PC-9 (cell line): ENCODE measurements at regions not wholly inside any gene's neighbourhood (a gene's known extent, or its start where the extent isn't known, plus 50 kb on each side); places are given as distances from the start of the nearest gene placed in this dataset.

Source experiments
- BruUV-seq: library from RNA; stranded (reverse); fragments of 400-500 nt; replicated peaks from 2 replicates; lab custom pipeline; 2021; lab: Mats Ljungman, UMichigan
- CTCF ChIA-PET: fragments of 300-600 bp; sonication (Branson Sonifier 250); formaldehyde crosslinking; loops from one replicate; lab custom pipeline; 2022; ENCODE audit warnings: antibody characterized with exemption; lab: Charles Lee
- POLR2A ChIA-PET: fragments of 300-600 bp; sonication (Branson Sonifier 250); formaldehyde crosslinking; loops from one replicate; lab custom pipeline; 2022; ENCODE audit warnings: antibody characterized with exemption; ENCODE audit not compliant: unreplicated experiment; lab: Charles Lee
- DNase-seq, 2 experiments: peaks; one replicate each; pipeline versions ENCODE4 v3.0.0 to v3.0.0-alpha.2; 2015 to 2022; ENCODE audit warnings: mixed read lengths in 1 of 2
- H2AFZ ChIP-seq: fragments of 200-600 bp; sonication (generic); 2 replicates; pipeline ENCODE4 v1.8.1; 2017; ENCODE audit warnings: antibody characterized with exemption
- H3F3A ChIP-seq: fragments of 200-600 bp; sonication (generic); 2 replicates; pipeline ENCODE4 v1.8.1; 2017; ENCODE audit warnings: antibody characterized with exemption, mild to moderate bottlenecking, low read depth; ENCODE audit not compliant: insufficient read depth
- H3K27ac ChIP-seq: fragments of 200-600 bp; sonication (generic); 2 replicates; pipeline ENCODE4 v1.6.1; 2016; ENCODE audit warnings: mixed run types
- H3K27me3 ChIP-seq: fragments of 200-600 bp; sonication (generic); 2 replicates; pipeline ENCODE4 v1.6.1; 2016; ENCODE audit warnings: low read depth, mixed run types; ENCODE audit not compliant: insufficient read depth
- H3K36me3 ChIP-seq: fragments of 200-600 bp; sonication (generic); 2 replicates; pipeline ENCODE4 v1.6.1; 2016; ENCODE audit warnings: low read depth, mixed run types
- H3K4me1 ChIP-seq: fragments of 200-600 bp; sonication (generic); replicated peaks from 2 replicates; pipeline ENCODE4 v1.6.1; 2016; ENCODE audit warnings: mixed run types; ENCODE audit not compliant: insufficient read depth
- H3K4me2 ChIP-seq: fragments of 200-600 bp; sonication (generic); 2 replicates; pipeline ENCODE4 v1.6.1; 2017; ENCODE audit warnings: mixed run types
- H3K4me3 ChIP-seq: fragments of 200-600 bp; sonication (generic); 2 replicates; pipeline ENCODE4 v1.6.1; 2016; ENCODE audit warnings: mixed run types
- H3K79me2 ChIP-seq: fragments of 200-600 bp; sonication (generic); 2 replicates; pipeline ENCODE4 v1.6.1; 2017; ENCODE audit warnings: low read depth, mixed run types
- H3K9me2 ChIP-seq: fragments of 200-600 bp; sonication (generic); 2 replicates; pipeline ENCODE4 v1.8.1; 2017; ENCODE audit warnings: mild to moderate bottlenecking; ENCODE audit not compliant: insufficient read depth
- H3K9me3 ChIP-seq: fragments of 200-600 bp; sonication (generic); 2 replicates; pipeline ENCODE4 v1.8.1; 2016; ENCODE audit warnings: low read depth; ENCODE audit not compliant: insufficient read depth
- H4K20me1 ChIP-seq: fragments of 200-600 bp; sonication (generic); 2 replicates; pipeline ENCODE4 v1.8.1; 2017; ENCODE audit not compliant: insufficient read depth
- EZH2 ChIP-seq: fragments of 200-600 bp; sonication (generic); IDR thresholded peaks from 2 replicates; pipeline ENCODE4 v1.8.0; 2017; ENCODE audit warnings: antibody characterized with exemption, low read depth
- intact Hi-C: fragments of 100-400 bp; cut with micrococcal nuclease; formaldehyde crosslinking; loops from one replicate; pipeline ENCODE4 v1.10.0; 2022; ENCODE audit not compliant: unreplicated experiment
- TF ChIP-seq, protein P1 (sequence below): fragments of 200-600 bp; sonication (generic); conservative IDR thresholded peaks from 2 replicates; pipeline ENCODE4 v1.6.1; 2017; ENCODE audit warnings: mixed run types, antibody characterized with exemption, mild to moderate bottlenecking, moderate library complexity

DNA sequence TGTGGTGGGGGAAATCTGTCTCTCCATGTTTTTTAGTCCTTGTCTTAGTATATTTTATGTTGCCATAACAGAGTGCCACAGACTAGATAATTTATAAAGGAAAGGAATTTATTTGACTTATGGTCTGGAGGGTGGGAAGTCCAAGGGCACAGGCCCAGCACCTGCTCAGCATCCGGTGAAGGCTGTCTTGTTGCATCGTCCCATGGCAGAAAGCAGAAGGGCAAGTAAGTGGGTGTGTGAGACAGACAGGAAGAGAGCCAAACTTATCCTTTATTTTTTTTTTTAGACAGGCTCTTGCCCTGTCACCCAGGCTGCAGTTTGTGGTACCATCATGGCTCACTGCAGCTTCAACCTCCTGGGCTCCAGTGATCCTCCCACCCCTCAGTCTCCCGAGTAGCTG is 98.1 kb downstream of the HS1BP3 start:
- no peaks in the 10 kb centered on the region for H3K27me3 ChIP-seq
- no peaks in the 10 kb centered on the region for H3K79me2 ChIP-seq
- intact Hi-C loops: no loop called here
- no peaks in the 10 kb centered on the region for H3K36me3 ChIP-seq
- H3F3A ChIP-seq: no peaks in the 10 kb centered on the region
- no peak overlapping the region for H3K27ac ChIP-seq
- TF ChIP-seq, protein P1, sequence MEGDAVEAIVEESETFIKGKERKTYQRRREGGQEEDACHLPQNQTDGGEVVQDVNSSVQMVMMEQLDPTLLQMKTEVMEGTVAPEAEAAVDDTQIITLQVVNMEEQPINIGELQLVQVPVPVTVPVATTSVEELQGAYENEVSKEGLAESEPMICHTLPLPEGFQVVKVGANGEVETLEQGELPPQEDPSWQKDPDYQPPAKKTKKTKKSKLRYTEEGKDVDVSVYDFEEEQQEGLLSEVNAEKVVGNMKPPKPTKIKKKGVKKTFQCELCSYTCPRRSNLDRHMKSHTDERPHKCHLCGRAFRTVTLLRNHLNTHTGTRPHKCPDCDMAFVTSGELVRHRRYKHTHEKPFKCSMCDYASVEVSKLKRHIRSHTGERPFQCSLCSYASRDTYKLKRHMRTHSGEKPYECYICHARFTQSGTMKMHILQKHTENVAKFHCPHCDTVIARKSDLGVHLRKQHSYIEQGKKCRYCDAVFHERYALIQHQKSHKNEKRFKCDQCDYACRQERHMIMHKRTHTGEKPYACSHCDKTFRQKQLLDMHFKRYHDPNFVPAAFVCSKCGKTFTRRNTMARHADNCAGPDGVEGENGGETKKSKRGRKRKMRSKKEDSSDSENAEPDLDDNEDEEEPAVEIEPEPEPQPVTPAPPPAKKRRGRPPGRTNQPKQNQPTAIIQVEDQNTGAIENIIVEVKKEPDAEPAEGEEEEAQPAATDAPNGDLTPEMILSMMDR: no peak
- no peak for TF ChIP-seq EZH2
- H3K4me3 ChIP-seq: no peak overlapping the region
- CTCF ChIA-PET: no interaction called here
- DNase-seq: no peak
- H3K9me2 ChIP-seq: no peaks in the 10 kb centered on the region
- no peak overlapping the region for H2AFZ ChIP-seq
- no peaks in the 10 kb centered on the region for H4K20me1 ChIP-seq
- POLR2A ChIA-PET: no interaction called here
- no peaks in the 10 kb centered on the region for H3K9me3 ChIP-seq
- BruUV-seq: no TSS peak
- H3K4me1 ChIP-seq: no peaks in the 10 kb centered on the region
- no peak overlapping the region for H3K4me2 ChIP-seq

DNA sequence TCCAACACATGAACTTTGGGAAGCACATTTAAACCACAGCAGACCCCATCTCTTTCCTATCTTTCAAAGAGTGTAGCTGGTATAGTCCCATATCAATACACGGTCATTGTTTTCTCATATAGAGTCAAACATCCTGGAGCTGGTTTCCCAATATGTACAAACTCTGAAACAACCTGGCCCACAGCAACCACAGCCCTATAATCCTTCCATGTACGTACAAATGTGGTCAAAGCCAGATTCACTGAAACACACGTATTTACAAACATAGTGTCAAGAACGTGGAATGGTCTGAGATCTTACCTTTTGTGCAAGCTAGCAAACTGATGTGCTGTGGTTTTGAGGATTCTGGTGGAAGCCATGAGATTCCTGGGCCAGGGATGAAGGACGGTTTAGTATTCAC is 97.3 kb downstream of the HS1BP3 start:
- TF ChIP-seq, protein P1: no peak
- no peak for TF ChIP-seq EZH2
- H3K9me3 ChIP-seq: no peaks in the 10 kb centered on the region
- ChIA-PET CTCF (no interaction called here), POLR2A (no interaction called here)
- H3K9me2 ChIP-seq: no peaks in the 10 kb centered on the region
- no peaks in the 10 kb centered on the region for H3K36me3 ChIP-seq
- no peaks in the 10 kb centered on the region for H3K79me2 ChIP-seq
- no TSS peak for BruUV-seq
- H3K4me3 ChIP-seq: no peak overlapping the region
- H3K4me1 ChIP-seq: no peaks in the 10 kb centered on the region
- no peaks in the 10 kb centered on the region for H4K20me1 ChIP-seq
- H3K27ac ChIP-seq: no peak overlapping the region
- no peak overlapping the region for H3K4me2 ChIP-seq
- intact Hi-C loops: no loop called here
- H3F3A ChIP-seq: no peaks in the 10 kb centered on the region
- DNase-seq: no peak
- H3K27me3 ChIP-seq: no peaks in the 10 kb centered on the region
- no peak overlapping the region for H2AFZ ChIP-seq

DNA sequence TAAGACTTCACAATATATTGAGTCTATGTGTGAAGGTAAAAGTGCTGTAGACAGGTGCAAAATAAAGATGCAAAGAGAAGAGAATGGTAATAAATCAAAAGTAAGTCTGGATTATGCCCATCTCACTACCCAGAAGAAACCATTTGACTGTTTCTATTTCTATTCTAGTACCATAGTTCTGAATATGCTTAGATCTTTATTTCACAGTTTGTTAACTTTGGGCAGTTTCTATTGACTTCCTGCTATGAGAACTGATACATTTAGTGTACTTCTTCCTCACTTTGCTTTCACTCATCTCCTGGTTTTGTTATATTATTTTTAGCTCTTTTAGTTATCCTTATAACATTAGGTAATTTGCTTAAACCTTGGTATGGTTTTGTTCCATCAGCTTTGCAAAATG is 94.9 kb downstream of the HS1BP3 start:
- Histone ChIP-seq H4K20me1 (no peaks in the 10 kb centered on the region), H3K36me3 (no peaks in the 10 kb centered on the region), H3K79me2 (no peaks in the 10 kb centered on the region), H3K4me2 (no peak overlapping the region), H2AFZ (no peak overlapping the region), H3K27ac (no peak overlapping the region), H3K9me2 (no peaks in the 10 kb centered on the region), H3F3A (no peaks in the 10 kb centered on the region), H3K4me1 (no peaks in the 10 kb centered on the region), H3K4me3 (no peak overlapping the region), H3K27me3 (no peaks in the 10 kb centered on the region), H3K9me3 (no peaks in the 10 kb centered on the region)
- intact Hi-C loops: no loop called here
- POLR2A ChIA-PET: interaction anchor here (0.7 kb wide), 1 partner anchor 62 kb away, joined by 5 read pairs; no protein-coding TSS in a partner anchor
- no peak for DNase-seq
- no TSS peak for BruUV-seq
- TF ChIP-seq, protein P1: no peak
- TF ChIP-seq EZH2: no peak
- CTCF ChIA-PET: interaction anchor here (0.6 kb wide), 1 partner anchor 14 kb away, joined by 6 read pairs; no protein-coding TSS in a partner anchor
